ENCODE measurements at regions not wholly inside any gene's neighbourhood (a gene's known extent, or its start where the extent isn't known, plus 50 kb on each side); places are given as distances from the start of the nearest gene placed in this dataset.

DNA sequence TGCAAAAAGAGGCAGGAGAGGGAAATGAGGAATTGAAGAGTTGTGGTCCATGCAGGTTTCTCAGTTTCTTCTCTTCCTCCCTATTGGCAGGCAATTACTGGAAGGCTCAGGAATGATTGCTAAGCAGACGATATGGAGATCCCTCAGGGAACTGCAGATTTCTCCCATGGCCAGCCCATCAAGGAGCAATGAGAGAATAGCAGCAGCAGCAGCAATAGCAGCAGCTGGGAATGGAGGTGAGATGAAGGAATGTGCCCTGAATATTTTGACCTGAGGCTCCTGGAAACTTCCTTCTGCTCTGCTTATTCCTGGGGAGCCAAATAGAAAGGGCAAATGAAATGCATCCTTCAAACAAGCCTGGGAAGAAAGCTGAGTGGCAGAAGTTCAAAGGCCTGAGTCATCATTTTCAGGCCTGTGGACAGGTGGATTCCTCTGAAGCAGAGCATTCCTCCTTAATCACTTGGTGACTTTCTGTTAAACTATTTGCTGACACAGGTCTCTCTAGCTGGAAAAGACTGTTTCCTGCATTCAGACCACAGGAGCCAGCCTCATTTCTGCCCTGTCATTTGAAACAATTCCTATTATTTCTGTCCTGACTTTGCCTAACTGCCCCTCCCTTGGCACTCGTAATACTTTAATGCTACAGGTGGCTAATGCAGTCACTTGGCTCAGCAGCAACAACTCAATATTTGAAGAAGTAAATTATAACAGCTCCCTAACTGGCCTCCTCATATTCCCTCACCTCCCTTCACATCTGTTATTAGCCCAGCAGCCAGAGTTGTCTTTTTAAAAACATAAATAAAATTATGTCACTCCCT, 146.9 kb upstream of the GADL1 start:
- TF ChIP-seq GATA2 (IDR thresholded peaks at IDR 0.05; ENCODE audit: low read depth, low read length) (no peak), GATA3 (IDR thresholded peaks at IDR 0.05; ENCODE audit: low read depth, low read length) (no peak)

Measured in SH-SY5Y (cell line).